ENCODE measurements at regions not wholly inside any gene's neighbourhood (a gene's known extent, or its start where the extent isn't known, plus 50 kb on each side); places are given as distances from the start of the nearest gene placed in this dataset.

- TF ChIP-seq, protein P1, sequence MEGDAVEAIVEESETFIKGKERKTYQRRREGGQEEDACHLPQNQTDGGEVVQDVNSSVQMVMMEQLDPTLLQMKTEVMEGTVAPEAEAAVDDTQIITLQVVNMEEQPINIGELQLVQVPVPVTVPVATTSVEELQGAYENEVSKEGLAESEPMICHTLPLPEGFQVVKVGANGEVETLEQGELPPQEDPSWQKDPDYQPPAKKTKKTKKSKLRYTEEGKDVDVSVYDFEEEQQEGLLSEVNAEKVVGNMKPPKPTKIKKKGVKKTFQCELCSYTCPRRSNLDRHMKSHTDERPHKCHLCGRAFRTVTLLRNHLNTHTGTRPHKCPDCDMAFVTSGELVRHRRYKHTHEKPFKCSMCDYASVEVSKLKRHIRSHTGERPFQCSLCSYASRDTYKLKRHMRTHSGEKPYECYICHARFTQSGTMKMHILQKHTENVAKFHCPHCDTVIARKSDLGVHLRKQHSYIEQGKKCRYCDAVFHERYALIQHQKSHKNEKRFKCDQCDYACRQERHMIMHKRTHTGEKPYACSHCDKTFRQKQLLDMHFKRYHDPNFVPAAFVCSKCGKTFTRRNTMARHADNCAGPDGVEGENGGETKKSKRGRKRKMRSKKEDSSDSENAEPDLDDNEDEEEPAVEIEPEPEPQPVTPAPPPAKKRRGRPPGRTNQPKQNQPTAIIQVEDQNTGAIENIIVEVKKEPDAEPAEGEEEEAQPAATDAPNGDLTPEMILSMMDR (conservative IDR thresholded peaks at IDR 0.05; ENCODE audit: low read length), result no peak
- TF ChIP-seq EZH2phosphoT487 (IDR thresholded peaks at IDR 0.05; ENCODE audit: borderline replicate concordance, low read depth, low read length), result no peak
Measured at GRCh38 chr3:61493339-61493738, 68.0 kb upstream of the PTPRG start.
